ENCODE measurements at regions not wholly inside any gene's neighbourhood (a gene's known extent, or its start where the extent isn't known, plus 50 kb on each side); places are given as distances from the start of the nearest gene placed in this dataset.

- TF ChIP-seq CTCF (IDR thresholded peaks at IDR 0.05) (no peak), ZFX (IDR thresholded peaks at IDR 0.05; ENCODE audit: borderline replicate concordance) (no peak)
Observed at GRCh38 chr2:195575016-195575415, 82.0 kb upstream of the SLC39A10 start.

Measured in 22Rv1 (cell line).